ENCODE measurements at regions not wholly inside any gene's neighbourhood (a gene's known extent, or its start where the extent isn't known, plus 50 kb on each side); places are given as distances from the start of the nearest gene placed in this dataset.
"Not testable (repeated sequence)": the region's sequence is repeated elsewhere in the genome, so short reads cannot be mapped to it uniquely, and the experiment has no call there.

DNA sequence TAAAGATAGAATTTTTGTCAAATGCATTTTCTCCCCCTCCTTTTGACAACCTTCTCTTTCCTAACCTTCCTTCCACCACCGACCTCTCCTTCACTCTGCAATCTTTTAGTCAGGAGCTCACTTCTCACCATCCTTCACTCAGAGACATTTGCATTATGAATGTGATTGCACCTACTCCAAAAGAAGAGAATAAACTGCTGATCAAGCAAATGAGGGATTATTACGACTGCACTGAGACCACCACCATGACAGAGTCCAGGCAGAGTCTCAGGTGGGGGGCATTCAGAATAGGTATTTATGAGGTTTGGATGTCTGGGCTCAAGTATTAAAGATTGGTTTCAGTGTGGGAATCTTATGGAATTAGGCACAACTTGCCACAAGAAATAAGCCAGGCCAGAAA lies 483.9 kb downstream of the PTH2R start:
- no peak overlapping the region for H3K4me3 ChIP-seq (ENCODE audit: low read depth, low read length)
- TF ChIP-seq, protein P1, sequence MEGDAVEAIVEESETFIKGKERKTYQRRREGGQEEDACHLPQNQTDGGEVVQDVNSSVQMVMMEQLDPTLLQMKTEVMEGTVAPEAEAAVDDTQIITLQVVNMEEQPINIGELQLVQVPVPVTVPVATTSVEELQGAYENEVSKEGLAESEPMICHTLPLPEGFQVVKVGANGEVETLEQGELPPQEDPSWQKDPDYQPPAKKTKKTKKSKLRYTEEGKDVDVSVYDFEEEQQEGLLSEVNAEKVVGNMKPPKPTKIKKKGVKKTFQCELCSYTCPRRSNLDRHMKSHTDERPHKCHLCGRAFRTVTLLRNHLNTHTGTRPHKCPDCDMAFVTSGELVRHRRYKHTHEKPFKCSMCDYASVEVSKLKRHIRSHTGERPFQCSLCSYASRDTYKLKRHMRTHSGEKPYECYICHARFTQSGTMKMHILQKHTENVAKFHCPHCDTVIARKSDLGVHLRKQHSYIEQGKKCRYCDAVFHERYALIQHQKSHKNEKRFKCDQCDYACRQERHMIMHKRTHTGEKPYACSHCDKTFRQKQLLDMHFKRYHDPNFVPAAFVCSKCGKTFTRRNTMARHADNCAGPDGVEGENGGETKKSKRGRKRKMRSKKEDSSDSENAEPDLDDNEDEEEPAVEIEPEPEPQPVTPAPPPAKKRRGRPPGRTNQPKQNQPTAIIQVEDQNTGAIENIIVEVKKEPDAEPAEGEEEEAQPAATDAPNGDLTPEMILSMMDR (IDR thresholded peaks at IDR 0.05; ENCODE audit: low read depth, low read length) = no peak
- TF ChIP-seq MYC (IDR thresholded peaks at IDR 0.05; ENCODE audit: low read depth, low read length) (no peak), POLR2A (IDR thresholded peaks at IDR 0.05; ENCODE audit: extremely low read depth, insufficient read length) (no peak)
- TF ChIP-seq, protein P2, sequence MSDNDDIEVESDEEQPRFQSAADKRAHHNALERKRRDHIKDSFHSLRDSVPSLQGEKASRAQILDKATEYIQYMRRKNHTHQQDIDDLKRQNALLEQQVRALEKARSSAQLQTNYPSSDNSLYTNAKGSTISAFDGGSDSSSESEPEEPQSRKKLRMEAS (IDR thresholded peaks at IDR 0.05; ENCODE audit: low read depth, low read length) = no peak

DNA sequence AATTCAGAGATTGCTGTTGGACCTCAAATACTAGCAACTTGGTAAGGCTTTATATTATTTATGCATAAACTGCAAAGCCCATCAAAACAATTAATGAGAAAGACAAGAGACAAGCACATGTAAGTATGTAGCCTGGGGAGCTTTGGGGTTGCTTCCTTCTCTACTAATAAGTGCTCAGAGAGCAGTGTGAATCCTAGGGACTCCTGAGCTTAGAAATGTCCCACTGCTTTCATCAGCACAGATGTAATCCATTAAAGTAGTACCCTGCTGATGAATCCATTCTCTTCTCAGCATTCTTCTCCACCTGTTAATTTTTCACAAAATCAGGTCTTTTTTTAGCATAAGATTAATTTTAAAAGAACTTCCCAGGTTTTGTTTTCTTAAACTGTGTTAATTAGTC lies 485.6 kb downstream of the PTH2R start:
- TF ChIP-seq MYC (IDR thresholded peaks at IDR 0.05; ENCODE audit: low read depth, low read length) = no peak
- DNase-seq (ENCODE audit: low read depth) = no peak
- H3K4me3 ChIP-seq (ENCODE audit: low read depth, low read length) = no peak overlapping the region

More for the DNA sequence above, 483.9 kb downstream of the PTH2R start:
- no peak for DNase-seq (ENCODE audit: low read depth)

DNA sequence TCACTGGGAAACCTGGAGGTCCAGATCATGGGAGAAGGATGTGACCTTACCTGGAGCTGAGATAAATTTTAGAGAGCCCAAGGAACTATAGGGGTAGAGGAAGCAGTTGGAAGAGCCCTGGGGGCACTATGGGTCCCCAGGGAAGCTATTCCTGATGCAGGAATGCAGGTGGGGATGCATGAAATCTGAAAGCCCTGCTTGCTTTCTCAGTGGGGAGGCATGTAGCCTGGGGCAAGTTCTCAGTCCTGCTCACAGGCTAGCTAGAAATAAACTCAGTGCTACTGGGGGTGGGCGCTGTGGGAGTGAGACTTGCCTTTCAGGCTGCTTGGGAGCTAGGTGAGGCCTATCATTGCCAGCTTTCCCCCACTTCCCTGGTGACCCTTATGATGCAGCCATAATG lies 499.7 kb downstream of the PTH2R start:
- TF ChIP-seq, protein P1 (IDR thresholded peaks at IDR 0.05; ENCODE audit: low read depth, low read length) = no peak
- TF ChIP-seq POLR2A (IDR thresholded peaks at IDR 0.05; ENCODE audit: extremely low read depth, insufficient read length) (no peak), MYC (IDR thresholded peaks at IDR 0.05; ENCODE audit: low read depth, low read length) (no peak)
- TF ChIP-seq, protein P2 (IDR thresholded peaks at IDR 0.05; ENCODE audit: low read depth, low read length) = no peak
- no peak for DNase-seq (ENCODE audit: low read depth)
- no peak overlapping the region for H3K4me3 ChIP-seq (ENCODE audit: low read depth, low read length)

DNA sequence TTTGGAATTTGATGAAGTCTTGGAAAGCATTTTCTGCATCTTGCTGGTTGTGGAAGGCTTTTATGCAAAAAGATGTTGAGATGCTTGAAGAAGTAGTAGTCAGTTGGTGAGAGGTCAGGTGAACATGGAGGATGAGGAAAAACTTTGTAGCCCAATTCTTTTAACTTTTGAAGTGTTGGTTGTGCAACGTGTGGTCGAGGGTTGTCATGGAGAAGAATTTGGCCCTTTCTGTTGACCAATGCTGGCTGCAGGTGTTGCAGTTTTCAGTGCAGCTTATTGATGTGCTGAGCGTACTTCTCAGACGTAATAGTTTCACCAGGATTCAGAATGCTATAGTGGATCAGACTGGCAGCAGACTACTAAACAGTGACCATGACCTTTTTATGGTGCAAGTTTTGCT lies 508.4 kb upstream of the MAP2 start:
- no peak for DNase-seq (ENCODE audit: low read depth)
- TF ChIP-seq POLR2A (IDR thresholded peaks at IDR 0.05; ENCODE audit: extremely low read depth, insufficient read length) = no peak
- TF ChIP-seq, protein P1 (IDR thresholded peaks at IDR 0.05; ENCODE audit: low read depth, low read length) = no peak
- no peak for TF ChIP-seq MYC (IDR thresholded peaks at IDR 0.05; ENCODE audit: low read depth, low read length)
- TF ChIP-seq, protein P2 (IDR thresholded peaks at IDR 0.05; ENCODE audit: low read depth, low read length) = no peak
- H3K4me3 ChIP-seq (ENCODE audit: low read depth, low read length) = no peak overlapping the region

DNA sequence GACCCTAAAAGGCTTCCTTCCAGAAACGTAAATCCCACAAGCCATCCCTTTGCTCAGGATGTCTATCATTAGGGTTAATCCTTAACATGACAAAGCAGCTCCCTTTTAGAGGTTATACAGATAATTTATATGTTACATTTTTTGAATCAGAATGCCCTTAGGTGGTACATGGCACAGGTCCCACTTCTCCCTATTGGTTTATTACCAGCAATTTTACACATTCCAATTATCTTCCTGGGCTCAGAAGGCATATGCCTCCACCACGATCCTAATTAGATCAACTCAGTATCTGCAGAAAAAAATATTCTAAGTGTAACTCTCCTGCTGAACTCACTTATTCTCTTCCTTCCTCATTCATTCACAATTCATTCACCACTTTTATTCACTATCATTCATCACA lies 507.0 kb upstream of the MAP2 start:
- H3K4me3 ChIP-seq (ENCODE audit: low read depth, low read length) = no peak overlapping the region
- TF ChIP-seq POLR2A (IDR thresholded peaks at IDR 0.05; ENCODE audit: extremely low read depth, insufficient read length) = no peak
- TF ChIP-seq, protein P2 (IDR thresholded peaks at IDR 0.05; ENCODE audit: low read depth, low read length) = no peak
- TF ChIP-seq, protein P1 (IDR thresholded peaks at IDR 0.05; ENCODE audit: low read depth, low read length) = no peak
- no peak for TF ChIP-seq MYC (IDR thresholded peaks at IDR 0.05; ENCODE audit: low read depth, low read length)
- DNase-seq (ENCODE audit: low read depth) = no peak

DNA sequence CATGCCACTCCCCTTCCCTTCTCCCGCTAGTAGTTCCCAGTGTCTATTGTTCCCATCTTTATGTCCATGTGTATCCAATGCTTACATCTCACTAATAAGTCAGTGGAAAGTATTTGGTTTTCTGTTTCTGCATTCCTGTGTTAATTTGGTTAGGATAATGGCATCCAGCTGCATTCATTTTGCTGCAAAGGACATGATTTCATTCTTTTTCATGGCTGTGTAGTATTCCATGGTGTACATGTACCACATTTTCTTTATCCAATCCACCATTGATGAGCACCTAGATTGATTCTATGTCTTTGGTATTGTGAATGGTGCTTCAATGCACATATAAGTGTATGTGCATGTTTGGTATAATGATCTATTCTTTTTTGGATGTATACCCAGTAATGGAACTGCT lies 502.5 kb upstream of the MAP2 start:
- not testable (repeated sequence) for H3K4me3 ChIP-seq (ENCODE audit: low read depth, low read length); DNase-seq (ENCODE audit: low read depth)

DNA sequence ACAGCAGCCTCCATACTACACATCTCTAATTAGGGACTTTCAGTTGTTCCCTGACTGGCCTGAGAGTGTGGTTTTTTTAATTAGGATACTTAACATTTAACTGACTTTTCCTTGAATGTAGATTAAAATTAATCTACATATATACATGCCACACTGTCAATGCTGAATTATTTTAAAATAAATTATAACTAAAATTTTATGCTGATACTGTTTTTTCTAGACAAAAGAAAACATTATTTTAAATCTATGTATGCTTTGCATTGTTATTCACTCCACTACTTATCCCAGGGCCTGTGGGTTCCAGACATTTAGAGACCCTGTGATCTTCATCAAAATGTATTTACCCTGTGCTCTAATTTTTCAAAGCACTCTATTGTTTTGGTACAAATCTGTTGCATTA lies 496.0 kb upstream of the MAP2 start:
- no peak for DNase-seq (ENCODE audit: low read depth)
- no peak overlapping the region for H3K4me3 ChIP-seq (ENCODE audit: low read depth, low read length)
- no peak for TF ChIP-seq MYC (IDR thresholded peaks at IDR 0.05; ENCODE audit: low read depth, low read length)
- TF ChIP-seq, protein P1 (IDR thresholded peaks at IDR 0.05; ENCODE audit: low read depth, low read length) = no peak
- TF ChIP-seq POLR2A (IDR thresholded peaks at IDR 0.05; ENCODE audit: extremely low read depth, insufficient read length) = no peak
- TF ChIP-seq, protein P2 (IDR thresholded peaks at IDR 0.05; ENCODE audit: low read depth, low read length) = no peak

Measured in NB4 (cell line).